NCI-H460 (cell line): ENCODE measurements at regions not wholly inside any gene's neighbourhood (a gene's known extent, or its start where the extent isn't known, plus 50 kb on each side); places are given as distances from the start of the nearest gene placed in this dataset.
"Not testable (repeated sequence)": the region's sequence is repeated elsewhere in the genome, so short reads cannot be mapped to it uniquely, and the experiment has no call there.

ENCODE experiments used
- DNase-seq: peaks from one replicate; pipeline ENCODE4 v3.0.0-alpha.2; 2016; ENCODE audit warnings: low read depth; ENCODE audit errors: extremely low read depth

GRCh38 chr3:28138043-28138610 lies 103.3 kb upstream of the CMC1 start:
- no peak for DNase-seq

GRCh38 chr3:28139288-28139687 lies 102.1 kb upstream of the CMC1 start:
- DNase-seq = no peak

GRCh38 chr3:28139967-28140634 lies 101.3 kb upstream of the CMC1 start:
- no peak for DNase-seq

- DNase-seq = no peak
These were observed 100.8 kb upstream of the CMC1 start for GRCh38 chr3:28140664-28141063.

GRCh38 chr3:28149960-28150359 lies 91.5 kb upstream of the CMC1 start:
- DNase-seq = no peak

- no peak for DNase-seq
These were observed 90.8 kb upstream of the CMC1 start for GRCh38 chr3:28150465-28151206.

- DNase-seq = no peak
These were observed 90.2 kb upstream of the CMC1 start for GRCh38 chr3:28151207-28151550.

- no peak for DNase-seq
These were observed 89.7 kb upstream of the CMC1 start for GRCh38 chr3:28151608-28152228.

GRCh38 chr3:28155631-28156030 lies 85.8 kb upstream of the CMC1 start:
- no peak for DNase-seq

- DNase-seq = not testable (repeated sequence)
These were observed 84.8 kb upstream of the CMC1 start for GRCh38 chr3:28156599-28156998.

- DNase-seq = no peak
These were observed 69.5 kb upstream of the CMC1 start for GRCh38 chr3:28171962-28172361.

GRCh38 chr3:28172748-28173147 lies 68.7 kb upstream of the CMC1 start:
- DNase-seq = no peak

GRCh38 chr3:28173836-28174235 lies 67.6 kb upstream of the CMC1 start:
- no peak for DNase-seq

- no peak for DNase-seq
These were observed 54.7 kb upstream of the CMC1 start for GRCh38 chr3:28186748-28187147.

- DNase-seq = no peak
These were observed 52.7 kb upstream of the CMC1 start for GRCh38 chr3:28188686-28189085.

- DNase-seq = no peak
These were observed 50.1 kb upstream of the CMC1 start for GRCh38 chr3:28191363-28191762.
